Trophoblast cell (in vitro differentiated cells and primary cell): ENCODE measurements at regions not wholly inside any gene's neighbourhood (a gene's known extent, or its start where the extent isn't known, plus 50 kb on each side); places are given as distances from the start of the nearest gene placed in this dataset.

ENCODE experiments used
- DNase-seq, 2 donors: peaks; one replicate each; pipeline ENCODE4 v3.0.0-alpha.2; 2016
- H2AFZ ChIP-seq: 2 replicates; pipeline ENCODE4 v1.6.1; 2013; ENCODE audit warnings: low read length, moderate library complexity, mild to moderate bottlenecking; ENCODE audit not compliant: insufficient read depth, poor library complexity
- H2AK5ac ChIP-seq: 2 replicates; pipeline ENCODE4 v1.6.1; 2013; ENCODE audit warnings: mild to moderate bottlenecking, low read length
- H2BK120ac ChIP-seq: 2 replicates; pipeline ENCODE4 v1.6.1; 2013; ENCODE audit warnings: low read length, mild to moderate bottlenecking, moderate library complexity; ENCODE audit not compliant: insufficient read depth, poor library complexity
- H2BK12ac ChIP-seq: 2 replicates; pipeline ENCODE4 v1.6.1; 2013; ENCODE audit warnings: mild to moderate bottlenecking, low read length, moderate library complexity
- H2BK5ac ChIP-seq: 2 replicates; pipeline ENCODE4 v1.6.1; 2013; ENCODE audit warnings: low read length, low read depth, moderate library complexity, mild to moderate bottlenecking; ENCODE audit not compliant: poor library complexity
- H3K14ac ChIP-seq: 2 replicates; pipeline ENCODE4 v1.6.1; 2013; ENCODE audit warnings: mild to moderate bottlenecking, low read length
- H3K18ac ChIP-seq: 2 replicates; pipeline ENCODE4 v1.6.1; 2013; ENCODE audit warnings: mild to moderate bottlenecking, low read length
- H3K23ac ChIP-seq: 2 replicates; pipeline ENCODE4 v1.6.1; 2013; ENCODE audit warnings: low read length
- H3K27ac ChIP-seq: 2 replicates; pipeline ENCODE4 v1.5.1; 2013; ENCODE audit warnings: low read depth, mild to moderate bottlenecking, inconsistent platforms, low read length, moderate library complexity
- H3K27me3 ChIP-seq: 2 replicates; pipeline ENCODE4 v1.6.1; 2013; ENCODE audit warnings: inconsistent platforms, mild to moderate bottlenecking, low read length, moderate library complexity; ENCODE audit not compliant: insufficient read depth
- H3K36me3 ChIP-seq, 2 experiments: 1 replicate in 1 of 2; 2 replicates in 1 of 2; pipeline ENCODE4 v1.6.1; 2013; ENCODE audit warnings: low read length in 2 of 2, mild to moderate bottlenecking in 2 of 2, moderate library complexity in 1 of 2; ENCODE audit not compliant: insufficient read depth in 2 of 2, control insufficient read depth in 1 of 2
- H3K4ac ChIP-seq: 2 replicates; pipeline ENCODE4 v1.6.1; 2013; ENCODE audit warnings: low read depth, mild to moderate bottlenecking, low read length, moderate library complexity
- H3K4me1 ChIP-seq, 2 experiments: 1 replicate in 1 of 2; 2 replicates in 1 of 2; pipeline ENCODE4 v1.6.1; 2013; ENCODE audit warnings: low read length in 2 of 2, mild to moderate bottlenecking in 2 of 2, moderate library complexity in 1 of 2; ENCODE audit not compliant: insufficient read depth in 2 of 2, control insufficient read depth in 1 of 2
- H3K4me2 ChIP-seq: 2 replicates; pipeline ENCODE4 v1.6.1; 2013; ENCODE audit warnings: inconsistent platforms, mild to moderate bottlenecking, low read length, moderate library complexity
- H3K4me3 ChIP-seq: 2 replicates; pipeline ENCODE4 v1.5.1; 2013; ENCODE audit warnings: mild to moderate bottlenecking, low read depth, low read length, inconsistent platforms
- H3K79me1 ChIP-seq: one replicate; pipeline ENCODE4 v1.6.1; 2013; ENCODE audit warnings: low read length
- H3K79me2 ChIP-seq: 2 replicates; pipeline ENCODE4 v1.6.1; 2013; ENCODE audit warnings: low read length, mild to moderate bottlenecking; ENCODE audit not compliant: control insufficient read depth, insufficient read depth, poor library complexity
- H3K9ac ChIP-seq: 2 replicates; pipeline ENCODE4 v1.6.1; 2013; ENCODE audit warnings: mild to moderate bottlenecking, low read length
- H3K9me3 ChIP-seq: 2 replicates; pipeline ENCODE4 v1.6.1; 2013; ENCODE audit warnings: low read depth, mild to moderate bottlenecking, control low read depth, inconsistent platforms, low read length; ENCODE audit not compliant: insufficient read depth
- H4K12ac ChIP-seq: 2 replicates; pipeline ENCODE4 v1.6.1; 2013; ENCODE audit warnings: low read depth, mild to moderate bottlenecking, low read length, moderate library complexity
- H4K8ac ChIP-seq: 2 replicates; pipeline ENCODE4 v1.6.1; 2013; ENCODE audit warnings: low read depth, mild to moderate bottlenecking, low read length, moderate library complexity
- H4K91ac ChIP-seq: one replicate; pipeline ENCODE4 v1.6.1; 2013; ENCODE audit warnings: low read depth, mild to moderate bottlenecking, low read length, moderate library complexity
- WGBS: extraction: QIAGEN DNeasy Blood & Tissue Kit; methylation state at CpG from one replicate; pipeline ENCODE4 v1.1.7; 2013; ENCODE audit warnings: missing lambda C conversion rate; ENCODE audit not compliant: insufficient read length, insufficient coverage; ENCODE audit errors: extremely low coverage; 5-methylcytosine and 5-hydroxymethylcytosine counted together

- H3K23ac ChIP-seq: no peak overlapping the region
- no peak for DNase-seq
- peak overlapping the region; percentile 91 for H3K18ac ChIP-seq
- no peak overlapping the region for H3K4me3 ChIP-seq
- H2BK120ac ChIP-seq: peak overlapping the region; percentile 89
- no peak overlapping the region for H3K27ac ChIP-seq
- peak overlapping the region; percentile 40 for H2AK5ac ChIP-seq
- no peak overlapping the region for H2AFZ ChIP-seq
- peaks cover 41% of the 10 kb centered on the region for H3K79me1 ChIP-seq
- peaks cover 39 to 40% of the 10 kb centered on the region in 2 experiments for H3K4me1 ChIP-seq
- H3K9ac ChIP-seq: no peak overlapping the region
- H3K79me2 ChIP-seq: peaks cover 14% of the 10 kb centered on the region
- peak overlapping the region; percentile 5 for H4K12ac ChIP-seq
- H3K14ac ChIP-seq: peak overlapping the region; percentile 84
- H3K36me3 ChIP-seq: no peaks in the 10 kb centered on the region
- H2BK12ac ChIP-seq: peak overlapping the region; percentile 98
- H2BK5ac ChIP-seq: peak overlapping the region; percentile 49
- peak overlapping the region; percentile 42 for H3K4ac ChIP-seq
- no peaks in the 10 kb centered on the region for H3K27me3 ChIP-seq
- peak overlapping the region; percentile 95 for H4K91ac ChIP-seq
- WGBS: no CpG with 5 or more reads among the region's 13 CpGs
- H4K8ac ChIP-seq: peak overlapping the region; percentile 66
- H3K4me2 ChIP-seq: no peak overlapping the region
- peaks cover 4% of the 10 kb centered on the region for H3K9me3 ChIP-seq
These were observed 85.4 kb upstream of the SLC25A33 start for GRCh38 chr1:9453779-9454418.

GRCh38 chr1:9454494-9455066 lies 84.7 kb upstream of the SLC25A33 start:
- Histone ChIP-seq H3K9ac (no peak overlapping the region), H2BK12ac (peak overlapping the region; percentile 98), H3K4me2 (no peak overlapping the region), H3K4ac (peak overlapping the region; percentile 42), H2AK5ac (peak overlapping the region; percentile 40), H3K27ac (no peak overlapping the region), H2BK120ac (peak overlapping the region; percentile 89), H4K8ac (peak overlapping the region; percentile 66), H3K27me3 (no peaks in the 10 kb centered on the region), H3K4me1 (peaks cover 37 to 38% of the 10 kb centered on the region in 2 experiments), H4K91ac (peak overlapping the region; percentile 95), H3K79me2 (peaks cover 12% of the 10 kb centered on the region), H3K4me3 (no peak overlapping the region), H3K36me3 (no peaks in the 10 kb centered on the region), H3K79me1 (peaks cover 38% of the 10 kb centered on the region), H3K9me3 (peaks cover 4% of the 10 kb centered on the region), H3K18ac (peak overlapping the region; percentile 91), H4K12ac (peak overlapping the region; percentile 6), H2BK5ac (peak overlapping the region; percentile 49), H3K14ac (peak overlapping the region; percentile 84), H3K23ac (no peak overlapping the region), H2AFZ (no peak overlapping the region)
- DNase-seq: no peak
- WGBS: no CpG with 5 or more reads among the region's 13 CpGs

- Histone ChIP-seq H3K4me3 (no peak overlapping the region), H3K4me1 (peaks cover 32 to 33% of the 10 kb centered on the region in 2 experiments), H4K12ac (no peak overlapping the region), H2BK120ac (peak overlapping the region; percentile 82), H3K27ac (no peak overlapping the region), H4K8ac (no peak overlapping the region), H3K4me2 (no peak overlapping the region), H3K18ac (no peak overlapping the region), H3K23ac (no peak overlapping the region), H2BK12ac (peak overlapping the region; percentile 93), H3K14ac (peak overlapping the region; percentile 21), H3K9ac (no peak overlapping the region), H3K79me2 (peaks cover 7% of the 10 kb centered on the region), H3K9me3 (peaks cover 4% of the 10 kb centered on the region), H3K4ac (no peak overlapping the region), H3K27me3 (no peaks in the 10 kb centered on the region), H2BK5ac (peak overlapping the region; percentile 24), H2AK5ac (no peak overlapping the region), H4K91ac (peak overlapping the region; percentile 67), H2AFZ (no peak overlapping the region), H3K79me1 (peaks cover 27% of the 10 kb centered on the region), H3K36me3 (no peaks in the 10 kb centered on the region)
- WGBS: no CpG with 5 or more reads among the region's 22 CpGs
- DNase-seq: peak; percentile 36 to 65
These were observed 83.6 kb upstream of the SLC25A33 start for GRCh38 chr1:9455487-9456234.

GRCh38 chr1:9456833-9457232 lies 82.4 kb upstream of the SLC25A33 start:
- Histone ChIP-seq H2BK120ac (peak overlapping the region; percentile 48), H3K14ac (no peak overlapping the region), H3K9me3 (peaks cover 4% of the 10 kb centered on the region), H4K12ac (no peak overlapping the region), H3K4me3 (no peak overlapping the region), H2AK5ac (no peak overlapping the region), H4K8ac (no peak overlapping the region), H3K36me3 (no peaks in the 10 kb centered on the region), H3K79me2 (peaks cover 7% of the 10 kb centered on the region), H2BK12ac (peak overlapping the region; percentile 73), H3K23ac (no peak overlapping the region), H3K79me1 (peaks cover 19% of the 10 kb centered on the region), H3K9ac (no peak overlapping the region), H3K27ac (no peak overlapping the region), H3K4ac (no peak overlapping the region), H3K18ac (no peak overlapping the region), H3K27me3 (no peaks in the 10 kb centered on the region), H2AFZ (no peak overlapping the region), H4K91ac (peak overlapping the region; percentile 4), H2BK5ac (no peak overlapping the region), H3K4me1 (peaks cover 29 to 30% of the 10 kb centered on the region in 2 experiments), H3K4me2 (no peak overlapping the region)
- DNase-seq: no peak
- WGBS: no CpG with 5 or more reads among the region's 4 CpGs
